ENCODE measurements at regions not wholly inside any gene's neighbourhood (a gene's known extent, or its start where the extent isn't known, plus 50 kb on each side); places are given as distances from the start of the nearest gene placed in this dataset.

DNA sequence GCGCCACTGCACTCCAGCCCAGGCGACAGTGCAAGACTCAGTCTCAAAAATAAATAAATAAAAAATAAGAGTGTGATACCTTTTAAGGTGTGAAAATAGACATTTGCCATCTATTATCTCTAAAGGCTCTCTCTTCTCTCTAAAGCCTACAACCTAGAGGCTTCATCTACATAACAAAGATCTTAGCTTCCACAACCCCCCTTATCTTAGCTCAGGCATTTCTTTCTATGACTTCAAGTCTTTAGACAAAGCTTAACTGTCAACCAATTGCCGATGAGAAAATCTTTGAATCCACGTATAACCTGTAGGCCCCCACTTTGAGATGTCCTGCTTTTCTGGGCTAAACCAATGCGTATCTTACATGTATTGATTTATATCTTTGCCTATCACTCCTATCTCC is 64.9 kb upstream of the ADAMTS19 start:
- POLR2A ChIA-PET = no interaction called here
- FAIRE-seq (no peak), DNase-seq (ENCODE audit: low read depth, low spot score) (no peak)
- CTCF ChIA-PET = interaction anchor here (1.4 kb wide), 1 partner anchor 376 kb away, joined by 3 read pairs; no protein-coding TSS in a partner anchor
- Histone ChIP-seq H3K27ac (ENCODE audit: insufficient read depth, low read depth, low read length) (no peak overlapping the region), H3K9ac (replicated peaks; ENCODE audit: extremely low read depth, insufficient read depth, low read length) (no peak overlapping the region), H3K27me3 (ENCODE audit: control insufficient read depth in 2 of 2, insufficient read depth in 2 of 2, low read length in 2 of 2) (peaks cover 0 to 2% of the 10 kb centered on the region in 2 experiments), H3K4me3 (replicated peaks in 1 of 3; ENCODE audit: insufficient read depth in 1 of 3, low read depth in 1 of 3, low read length in 3 of 3) (no peak overlapping the region), H4K20me1 (replicated peaks; ENCODE audit: control insufficient read depth, extremely low read depth, insufficient read depth, low read length) (no peaks in the 10 kb centered on the region), H3K4me1 (ENCODE audit: control insufficient read depth, extremely low read depth, insufficient read depth, low read length) (no peaks in the 10 kb centered on the region), H3K79me2 (ENCODE audit: control insufficient read depth, insufficient read depth, low read length) (no peaks in the 10 kb centered on the region), H2AFZ (ENCODE audit: low read depth, low read length) (no peak overlapping the region), H3K9me1 (replicated peaks; ENCODE audit: control insufficient read depth, extremely low read depth, insufficient read depth, low read length) (no peaks in the 10 kb centered on the region), H3K4me2 (ENCODE audit: insufficient read depth, low read length) (no peak overlapping the region), H3K36me3 (ENCODE audit: control insufficient read depth in 2 of 2, extremely low read depth in 1 of 2, insufficient read depth in 2 of 2, low read length in 2 of 2) (no peaks in the 10 kb centered on the region), H3K9me3 (replicated peaks; ENCODE audit: control insufficient read depth, insufficient read depth, low read length) (no peaks in the 10 kb centered on the region)
- dilution Hi-C loops (cut with MboI; ENCODE audit: extremely low pct_ligation_motif_present, low sequenced_read_pairs) = no loop called here
- TF ChIP-seq MYC (IDR thresholded peaks at IDR 0.05; ENCODE audit: low read depth, low read length) (no peak), POLR2AphosphoS5 (IDR thresholded peaks at IDR 0.05; ENCODE audit: insufficient read depth, low read depth, low read length) (no peak), FOS (IDR thresholded peaks at IDR 0.05; ENCODE audit: borderline replicate concordance, insufficient read depth, low read length) (no peak), GATA2 (IDR thresholded peaks at IDR 0.05; ENCODE audit: insufficient read depth, insufficient read length, low read depth, low read length) (no peak), CTCF (IDR thresholded peaks at IDR 0.05; ENCODE audit: extremely low read depth in 1 of 2, insufficient read depth in 1 of 2, low read depth in 1 of 2, low read length in 2 of 2) (no peak), EZH2 (IDR thresholded peaks at IDR 0.05; ENCODE audit: borderline replicate concordance, low read depth, low read length, severe bottlenecking) (no peak), MAX (IDR thresholded peaks at IDR 0.05; ENCODE audit: insufficient read depth, insufficient read length) (no peak), POLR2A (IDR thresholded peaks at IDR 0.05; ENCODE audit: low read depth, low read length) (no peak), JUN (IDR thresholded peaks at IDR 0.05; ENCODE audit: borderline replicate concordance, insufficient read depth, insufficient read length, low read depth) (no peak)
- intact Hi-C loops (cut with micrococcal nuclease) = no loop called here
- BruUV-seq (replicated peaks) = no TSS peak
